Thyroid gland (tissue), 4 donors: ENCODE measurements at regions not wholly inside any gene's neighbourhood (a gene's known extent, or its start where the extent isn't known, plus 50 kb on each side); places are given as distances from the start of the nearest gene placed in this dataset.

Experiments used
- CTCF ChIP-seq, 6 experiments: fragments of 200-600 bp in 3 of 6; fragments of 450-650 bp in 3 of 6; sonication (generic) in 3 of 6; IDR thresholded peaks; one replicate each; pipeline ENCODE4 v1.5.1; 2016 to 2019; ENCODE audit warnings: antibody characterized with exemption in 6 of 6, mild to moderate bottlenecking in 2 of 6, inconsistent platforms in 1 of 6, moderate library complexity in 1 of 6
- POLR2A ChIP-seq, 2 donors: fragments of 450-650 bp; IDR thresholded peaks; one replicate each; pipeline ENCODE4 v1.6.1; 2017; ENCODE audit warnings: antibody characterized with exemption in 2 of 2, mild to moderate bottlenecking in 2 of 2, moderate library complexity in 1 of 2

GRCh38 chr2:42914314-42914713, 121.9 kb upstream of the HAAO start:
- TF ChIP-seq POLR2A (IDR thresholded peaks at IDR 0.05) (no peak), CTCF (IDR thresholded peaks at IDR 0.05) (no peak)
